ENCODE measurements at regions not wholly inside any gene's neighbourhood (a gene's known extent, or its start where the extent isn't known, plus 50 kb on each side); places are given as distances from the start of the nearest gene placed in this dataset.
A peak's percentile ranks its signal among the peaks of the same experiment; 100 is the strongest.
"Not testable (repeated sequence)": the region's sequence is repeated elsewhere in the genome, so short reads cannot be mapped to it uniquely, and the experiment has no call there.

- DNase-seq: no peak
Measured at GRCh38 chr13:73677048-73677601, 457.1 kb downstream of the KLF12 start.

- DNase-seq: no peak
Measured at GRCh38 chr13:73676550-73677047, 457.6 kb downstream of the KLF12 start.

GRCh38 chr13:73675821-73676220 lies 458.4 kb downstream of the KLF12 start:
- DNase-seq: no peak

- DNase-seq: no peak
Measured at GRCh38 chr13:73674570-73674969, 459.6 kb downstream of the KLF12 start.

- DNase-seq: no peak
Measured at GRCh38 chr13:73673931-73674330, 460.3 kb downstream of the KLF12 start.

GRCh38 chr13:73672492-73672891 lies 461.7 kb downstream of the KLF12 start:
- DNase-seq: no peak

GRCh38 chr13:73671732-73672131 lies 462.5 kb downstream of the KLF12 start:
- DNase-seq: no peak

GRCh38 chr13:73671011-73671410 lies 463.2 kb downstream of the KLF12 start:
- no peak for DNase-seq

- DNase-seq: no peak
Measured at GRCh38 chr13:73667756-73668155, 466.4 kb downstream of the KLF12 start.

- no peak for DNase-seq
Measured at GRCh38 chr13:73665261-73665660, 468.9 kb downstream of the KLF12 start.

- no peak for DNase-seq
Measured at GRCh38 chr13:73664851-73665250, 469.4 kb downstream of the KLF12 start.

GRCh38 chr13:73662833-73663232 lies 471.4 kb downstream of the KLF12 start:
- no peak for DNase-seq

GRCh38 chr13:73661687-73662425 lies 472.3 kb downstream of the KLF12 start:
- no peak for DNase-seq

- DNase-seq: no peak
Measured at GRCh38 chr13:73661066-73661465, 473.1 kb downstream of the KLF12 start.

- DNase-seq: no peak
Measured at GRCh38 chr13:73658639-73659038, 475.6 kb downstream of the KLF12 start.

- peak in 21 of 51 donors; percentile 1 to 42 (median 21) for DNase-seq
Measured at GRCh38 chr13:73657821-73658540, 476.2 kb downstream of the KLF12 start.

GRCh38 chr13:73656863-73657262 lies 477.3 kb downstream of the KLF12 start:
- DNase-seq: no peak

- no peak for DNase-seq
Measured at GRCh38 chr13:73653688-73654087, 480.5 kb downstream of the KLF12 start.

GRCh38 chr13:73647417-73647816 lies 486.8 kb downstream of the KLF12 start:
- DNase-seq: no peak

- DNase-seq: not testable (repeated sequence)
Measured at GRCh38 chr13:73640476-73641179, 493.6 kb downstream of the KLF12 start.

GRCh38 chr13:73635166-73635787 lies 498.9 kb downstream of the KLF12 start:
- DNase-seq: no peak
